ENCODE measurements at regions not wholly inside any gene's neighbourhood (a gene's known extent, or its start where the extent isn't known, plus 50 kb on each side); places are given as distances from the start of the nearest gene placed in this dataset.

- TF ChIP-seq CTCF (IDR thresholded peaks at IDR 0.05), result no peak
- TF ChIP-seq POLR2AphosphoS5 (IDR thresholded peaks at IDR 0.05), result no peak
- no peak for TF ChIP-seq POLR2A (IDR thresholded peaks at IDR 0.05)
- TF ChIP-seq EP300 (IDR thresholded peaks at IDR 0.05), result no peak
Measured at GRCh38 chr4:59979061-59979460, 1221.1 kb upstream of the ADGRL3 start.

Measured in upper lobe of left lung (tissue), 4 donors.